ENCODE measurements at regions not wholly inside any gene's neighbourhood (a gene's known extent, or its start where the extent isn't known, plus 50 kb on each side); places are given as distances from the start of the nearest gene placed in this dataset.

DNA sequence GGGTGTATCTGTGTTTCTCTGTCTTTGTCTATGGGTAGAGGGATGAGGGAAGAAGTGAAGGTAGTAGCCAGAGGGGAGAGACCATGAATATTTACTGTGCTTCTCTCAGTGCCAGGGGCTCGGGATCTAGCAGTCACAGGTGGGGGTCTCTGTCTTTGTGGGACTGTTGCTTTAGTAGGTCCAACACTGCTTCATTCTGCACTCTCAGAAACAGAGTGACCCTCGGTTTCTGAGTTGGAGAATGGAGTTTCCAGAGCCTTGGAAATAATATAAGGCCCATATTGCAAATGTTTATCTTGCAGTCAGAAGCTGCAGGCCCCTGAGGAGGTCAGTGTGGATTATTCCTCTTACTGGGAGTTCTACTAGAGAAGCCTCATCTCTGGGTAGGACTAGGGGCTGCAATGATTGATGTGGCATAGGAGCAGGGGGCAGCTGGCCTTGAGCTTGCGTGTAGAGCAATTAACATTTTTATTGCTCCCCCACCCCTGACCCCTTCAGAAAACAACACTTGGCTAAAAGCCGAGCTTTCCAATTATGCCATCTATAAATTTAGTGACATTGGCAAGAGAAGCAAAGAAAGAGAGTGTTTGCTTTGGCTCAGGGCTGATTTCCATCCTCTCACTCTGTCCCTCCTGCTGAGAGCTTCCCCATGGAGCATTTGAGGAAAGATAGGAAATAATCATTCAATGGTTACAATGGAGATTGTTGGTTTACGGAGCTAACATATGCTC is 55.0 kb upstream of the TRPC7 start:
- no peak for TF ChIP-seq EZH2 (IDR thresholded peaks at IDR 0.05)
- no peak for TF ChIP-seq POLR2AphosphoS5 (IDR thresholded peaks at IDR 0.05; ENCODE audit: borderline replicate concordance, low read depth, low read length)

All from SK-N-MC (cell line).